HCT116 (cell line): ENCODE measurements at regions not wholly inside any gene's neighbourhood (a gene's known extent, or its start where the extent isn't known, plus 50 kb on each side); places are given as distances from the start of the nearest gene placed in this dataset.

Source experiments
- ATAC-seq: fragments of 200-7000 bp; cut with Tn5 transposase; 2 replicates; pipeline ENCODE4 v1.9.1; 2020; ENCODE audit warnings: mild to moderate bottlenecking, moderate library complexity
- BruUV-seq: library from RNA; stranded (reverse); fragments of 400-500 nt; replicated peaks from 2 replicates; lab custom pipeline; 2021; lab: Mats Ljungman, UMichigan
- CTCF ChIA-PET: fragments of 300-600 bp; sonication (Branson Sonifier 250); formaldehyde crosslinking; loops from one replicate; lab custom pipeline; 2021; ENCODE audit warnings: antibody characterized with exemption; lab: Charles Lee
- POLR2A ChIA-PET: fragments of 300-600, 350-600 bp; sonication (Branson Sonifier 250); formaldehyde crosslinking; loops from one replicate; lab custom pipeline; 2021; ENCODE audit warnings: antibody characterized with exemption; lab: Charles Lee
- RAD21 ChIA-PET, 2 experiments: fragments of 300-600 bp; sonication (Branson Sonifier 250); formaldehyde crosslinking; loops; one replicate each; lab custom pipeline; 2023; ENCODE audit warnings: low total read pairs in 2 of 2; ENCODE audit not compliant: uncharacterized antibody in 2 of 2, unreplicated experiment in 2 of 2, low non-redundant PET in 1 of 2; lab: Charles Lee
- DNase-seq: peaks from one replicate; pipeline ENCODE4 v3.0.0-alpha.2; 2010; ENCODE audit warnings: low read depth, low spot score
- H2AFZ ChIP-seq: fragments of 200-600 bp; shearing (Covaris generic), sonication (generic); 2 replicates; pipeline ENCODE4 v1.6.1; 2017; ENCODE audit warnings: low read depth, mixed run types, mixed read lengths, antibody characterized with exemption, low read length; ENCODE audit not compliant: poor library complexity, severe bottlenecking
- H3K27ac ChIP-seq: 2 replicates; pipeline ENCODE4 v1.5.1; 2012; ENCODE audit warnings: low read depth, low read length
- H3K27me3 ChIP-seq: fragments of 200-600 bp; sonication (generic); 2 replicates; pipeline ENCODE4 v1.6.1; 2016; ENCODE audit warnings: mixed run types, low read length, mixed read lengths; ENCODE audit not compliant: insufficient read depth
- H3K36me3 ChIP-seq, 2 experiments: fragments of 200-500 bp in 1 of 2; fragments of 200-600 bp in 1 of 2; sonication (Bioruptor generic) in 1 of 2; sonication (generic) in 1 of 2; 2 replicates each; pipeline versions ENCODE4 v1.5.1 to v1.6.1; 2014 to 2016; ENCODE audit warnings: low read length in 2 of 2, inconsistent platforms in 1 of 2, mixed read lengths in 1 of 2, mixed run types in 1 of 2; ENCODE audit not compliant: insufficient read depth in 2 of 2, control insufficient read depth in 1 of 2
- H3K4me1 ChIP-seq, 2 experiments: fragments of 200-600 bp in 1 of 2; sonication (generic) in 1 of 2; 2 replicates each; pipeline versions ENCODE4 v1.5.1 to v1.6.1; 2012 to 2017; ENCODE audit warnings: low read length in 2 of 2, inconsistent platforms in 1 of 2, mild to moderate bottlenecking in 1 of 2, mixed read lengths in 1 of 2, mixed run types in 1 of 2, moderate library complexity in 1 of 2; ENCODE audit not compliant: insufficient read depth in 2 of 2, control insufficient read depth in 1 of 2
- H3K4me2 ChIP-seq: fragments of 200-600 bp; sonication (generic); 2 replicates; pipeline ENCODE4 v1.6.1; 2017; ENCODE audit warnings: mixed run types, low read length, mixed read lengths
- H3K4me3 ChIP-seq, 2 experiments: fragments of 200-600 bp in 1 of 2; sonication (generic) in 1 of 2; replicated peaks in 1 of 2; 2 replicates each; pipeline ENCODE4 v1.5.1; 2011 to 2016; ENCODE audit warnings: low read length in 2 of 2, control low read depth in 1 of 2, low read depth in 1 of 2, mild to moderate bottlenecking in 1 of 2, mixed read lengths in 1 of 2, mixed run types in 1 of 2
- H3K79me2 ChIP-seq: fragments of 200-600 bp; sonication (generic); 2 replicates; pipeline ENCODE4 v1.6.1; 2017; ENCODE audit warnings: mild to moderate bottlenecking, mixed run types, low read length, moderate library complexity, mixed read lengths; ENCODE audit not compliant: insufficient read depth
- H3K9ac ChIP-seq: fragments of 200-600 bp; sonication (generic); 2 replicates; pipeline ENCODE4 v1.6.1; 2016; ENCODE audit warnings: low read length, mixed read lengths
- H3K9me2 ChIP-seq: fragments of 200-600 bp; sonication (generic), shearing (Covaris generic); 2 replicates; pipeline ENCODE4 v1.6.1; 2017; ENCODE audit warnings: mixed run types, mild to moderate bottlenecking, moderate library complexity; ENCODE audit not compliant: insufficient read depth
- H3K9me3 ChIP-seq, 2 experiments: fragments of 200-500 bp in 1 of 2; fragments of 200-600 bp in 1 of 2; sonication (Bioruptor generic) in 1 of 2; sonication (generic) in 1 of 2; 2 replicates each; pipeline ENCODE4 v1.6.1; 2014 to 2017; ENCODE audit warnings: low read length in 2 of 2, mixed read lengths in 2 of 2, inconsistent platforms in 1 of 2, low read depth in 1 of 2, mild to moderate bottlenecking in 1 of 2, mixed run types in 1 of 2, moderate library complexity in 1 of 2; ENCODE audit not compliant: control insufficient read depth in 1 of 2, insufficient read depth in 1 of 2
- H4K20me1 ChIP-seq: fragments of 200-600 bp; sonication (generic), shearing (Covaris generic); 2 replicates; pipeline ENCODE4 v1.6.1; 2017; ENCODE audit warnings: mixed run types, mild to moderate bottlenecking, moderate library complexity; ENCODE audit not compliant: insufficient read depth
- CBX3 ChIP-seq: IDR thresholded peaks from 2 replicates; pipeline ENCODE4 v1.6.1; 2012; ENCODE audit warnings: low read depth
- EGR1 ChIP-seq: IDR thresholded peaks from 2 replicates; pipeline ENCODE4 v1.6.1; 2012; ENCODE audit warnings: low read depth
- EZH2phosphoT487 ChIP-seq: fragments of 200-600 bp; IDR thresholded peaks from 2 replicates; pipeline ENCODE4 v1.6.1; 2018; ENCODE audit warnings: antibody characterized with exemption, borderline replicate concordance
- FOSL1 ChIP-seq: IDR thresholded peaks from 2 replicates; pipeline ENCODE4 v1.6.1; 2012; ENCODE audit warnings: low read depth
- POLR2AphosphoS5 ChIP-seq: IDR thresholded peaks from 2 replicates; pipeline ENCODE4 v1.6.1; 2011; ENCODE audit warnings: mild to moderate bottlenecking, low read depth, low read length, moderate library complexity
- SIN3A ChIP-seq: IDR thresholded peaks from 2 replicates; pipeline ENCODE4 v1.6.1; 2012; ENCODE audit warnings: low read depth
- ZNF274 ChIP-seq: fragments of 200-500 bp; sonication (Bioruptor generic); IDR thresholded peaks from 2 replicates; pipeline ENCODE4 v1.6.1; 2014; ENCODE audit warnings: mild to moderate bottlenecking, low read depth, low read length, inconsistent platforms
- intact Hi-C: fragments of 100-400 bp; cut with micrococcal nuclease; formaldehyde crosslinking; loops from 2 replicates; pipeline ENCODE4 v1.10.0; 2022

GRCh38 chr11:71093783-71094182 lies 158.6 kb downstream of the SHANK2 start:
- Histone ChIP-seq H2AFZ (no peak overlapping the region), H3K79me2 (no peaks in the 10 kb centered on the region), H3K27me3 (no peaks in the 10 kb centered on the region), H3K9ac (no peak overlapping the region)
- BruUV-seq: no TSS peak
- RAD21 ChIA-PET: no interaction called here
- TF ChIP-seq ZNF274 (no peak), FOSL1 (no peak), SIN3A (no peak)
- TF ChIP-seq, all 23 proteins: peak for 0
- Histone ChIP-seq H3K27ac (no peak overlapping the region), H4K20me1 (no peaks in the 10 kb centered on the region), H3K4me1 (no peaks in the 10 kb centered on the region), H3K4me3 (no peak overlapping the region), H3K4me2 (no peak overlapping the region), H3K36me3 (no peaks in the 10 kb centered on the region), H3K9me2 (no peaks in the 10 kb centered on the region), H3K9me3 (no peaks in the 10 kb centered on the region)
- POLR2A ChIA-PET: no interaction called here
- CTCF ChIA-PET: no interaction called here
- intact Hi-C loops: no loop called here
- ATAC-seq: no peak
- no peak for DNase-seq

- no peak overlapping the region for H3K4me2 ChIP-seq
- TF ChIP-seq EGR1 (no peak), SIN3A (no peak), CBX3 (no peak), EZH2phosphoT487 (no peak), POLR2AphosphoS5 (no peak)
- ATAC-seq: no peak
- ChIA-PET RAD21 (no interaction called here), POLR2A (no interaction called here), CTCF (no interaction called here)
- no peak overlapping the region for H3K27ac ChIP-seq
- no peaks in the 10 kb centered on the region for H3K79me2 ChIP-seq
- intact Hi-C loops: no loop called here
- no peaks in the 10 kb centered on the region for H3K27me3 ChIP-seq
- no peaks in the 10 kb centered on the region for H3K9me2 ChIP-seq
- no peak overlapping the region for H3K4me3 ChIP-seq
- no peaks in the 10 kb centered on the region for H3K36me3 ChIP-seq
- no peaks in the 10 kb centered on the region for H4K20me1 ChIP-seq
- no peak overlapping the region for H3K9ac ChIP-seq
- H2AFZ ChIP-seq: no peak overlapping the region
- BruUV-seq: no TSS peak
- no peaks in the 10 kb centered on the region for H3K4me1 ChIP-seq
- no peak for DNase-seq
- no peaks in the 10 kb centered on the region for H3K9me3 ChIP-seq
Measured at GRCh38 chr11:71091506-71092265, 160.7 kb downstream of the SHANK2 start.
